Effector memory CD4-positive, alpha-beta T cell (primary cell): ENCODE measurements at regions not wholly inside any gene's neighbourhood (a gene's known extent, or its start where the extent isn't known, plus 50 kb on each side); places are given as distances from the start of the nearest gene placed in this dataset.
"Not testable (repeated sequence)": the region's sequence is repeated elsewhere in the genome, so short reads cannot be mapped to it uniquely, and the experiment has no call there.

Experiments
- DNase-seq, 3 donors: peaks; one replicate each; pipeline ENCODE4 v3.0.0-alpha.2; 2020
- H3K27ac ChIP-seq: 2 replicates; pipeline ENCODE4 v1.7.0; 2013; ENCODE audit warnings: mild to moderate bottlenecking, low read length, moderate library complexity; ENCODE audit not compliant: insufficient read depth, poor library complexity, severe bottlenecking
- H3K27me3 ChIP-seq: replicated peaks from 2 replicates; pipeline ENCODE4 v1.7.0; 2013; ENCODE audit warnings: mild to moderate bottlenecking, low read length; ENCODE audit not compliant: insufficient read depth, control insufficient read depth, poor library complexity, severe bottlenecking
- H3K36me3 ChIP-seq: 2 replicates; pipeline ENCODE4 v1.7.0; 2013; ENCODE audit warnings: mild to moderate bottlenecking, low read length, moderate library complexity; ENCODE audit not compliant: control insufficient read depth, insufficient read depth
- H3K4me1 ChIP-seq: 2 replicates; pipeline ENCODE4 v1.7.0; 2013; ENCODE audit warnings: low read length, mild to moderate bottlenecking; ENCODE audit not compliant: control insufficient read depth, insufficient read depth, poor library complexity, severe bottlenecking
- H3K4me3 ChIP-seq: 2 replicates; pipeline ENCODE4 v1.7.0; 2013; ENCODE audit warnings: low read length, low read depth, mild to moderate bottlenecking; ENCODE audit not compliant: insufficient read depth, poor library complexity, severe bottlenecking
- H3K9me3 ChIP-seq: 2 replicates; pipeline ENCODE4 v1.7.0; 2013; ENCODE audit warnings: mild to moderate bottlenecking, low read length, moderate library complexity; ENCODE audit not compliant: control insufficient read depth

DNA sequence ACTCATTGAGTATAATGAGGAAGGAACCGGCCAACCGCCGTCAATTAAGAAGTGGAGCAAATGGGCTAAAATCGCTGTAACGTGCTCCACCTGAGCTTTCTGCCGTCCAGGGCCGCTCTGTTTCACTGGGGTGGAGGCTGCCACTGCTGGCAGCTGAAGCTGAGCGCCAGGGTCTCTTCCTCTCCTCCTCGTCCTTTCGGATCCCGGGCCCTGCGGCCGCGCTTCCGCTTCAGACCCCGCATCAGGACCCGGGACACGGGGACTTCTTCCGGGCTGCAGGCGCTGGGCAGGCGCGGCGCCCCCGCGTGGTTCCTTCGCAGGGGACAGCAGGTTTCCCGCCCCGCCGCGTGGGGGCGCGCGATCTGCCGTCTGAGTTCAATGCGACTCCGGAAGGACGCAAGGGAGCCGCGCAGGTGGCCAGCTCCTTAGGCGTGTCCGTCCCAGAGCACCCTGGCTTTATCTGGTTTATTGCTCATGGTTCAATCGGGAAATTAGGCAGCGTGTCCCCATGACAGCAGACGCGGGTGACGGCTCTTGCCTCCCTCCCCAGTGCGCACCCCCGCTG is 519.8 kb downstream of the TRIML1 start:
- no peaks in the 10 kb centered on the region for H3K36me3 ChIP-seq
- H3K4me1 ChIP-seq: no peaks in the 10 kb centered on the region
- no peak overlapping the region for H3K27ac ChIP-seq
- H3K9me3 ChIP-seq: no peaks in the 10 kb centered on the region
- DNase-seq: no peak
- H3K27me3 ChIP-seq: no peaks in the 10 kb centered on the region
- H3K4me3 ChIP-seq: no peak overlapping the region

GRCh38 chr4:188660796-188661195 is 521.6 kb downstream of the TRIML1 start:
- no peak for DNase-seq
- no peaks in the 10 kb centered on the region for H3K27me3 ChIP-seq
- no peaks in the 10 kb centered on the region for H3K36me3 ChIP-seq
- no peaks in the 10 kb centered on the region for H3K9me3 ChIP-seq
- no peak overlapping the region for H3K4me3 ChIP-seq
- H3K4me1 ChIP-seq: no peaks in the 10 kb centered on the region
- H3K27ac ChIP-seq: no peak overlapping the region

- Histone ChIP-seq H3K9me3 (no peaks in the 10 kb centered on the region), H3K27ac (no peak overlapping the region), H3K27me3 (no peaks in the 10 kb centered on the region), H3K36me3 (no peaks in the 10 kb centered on the region), H3K4me1 (no peaks in the 10 kb centered on the region), H3K4me3 (no peak overlapping the region)
- DNase-seq: no peak
These were observed 522.3 kb downstream of the TRIML1 start for GRCh38 chr4:188661502-188661901.

- no peaks in the 10 kb centered on the region for H3K9me3 ChIP-seq
- no peaks in the 10 kb centered on the region for H3K27me3 ChIP-seq
- no peak for DNase-seq
- no peak overlapping the region for H3K4me3 ChIP-seq
- H3K36me3 ChIP-seq: no peaks in the 10 kb centered on the region
- H3K27ac ChIP-seq: no peak overlapping the region
- H3K4me1 ChIP-seq: no peaks in the 10 kb centered on the region
These were observed 524.1 kb downstream of the TRIML1 start for GRCh38 chr4:188663369-188663768.

- Histone ChIP-seq H3K4me3 (no peak overlapping the region), H3K9me3 (peaks cover 6% of the 10 kb centered on the region), H3K4me1 (no peaks in the 10 kb centered on the region), H3K27me3 (no peaks in the 10 kb centered on the region), H3K27ac (no peak overlapping the region), H3K36me3 (no peaks in the 10 kb centered on the region)
- no peak for DNase-seq
These were observed 526.5 kb downstream of the TRIML1 start for GRCh38 chr4:188665491-188666457.

GRCh38 chr4:188678691-188679090 is 539.5 kb downstream of the TRIML1 start:
- H3K4me1 ChIP-seq, H3K4me3 ChIP-seq, DNase-seq: not testable (repeated sequence)

DNA sequence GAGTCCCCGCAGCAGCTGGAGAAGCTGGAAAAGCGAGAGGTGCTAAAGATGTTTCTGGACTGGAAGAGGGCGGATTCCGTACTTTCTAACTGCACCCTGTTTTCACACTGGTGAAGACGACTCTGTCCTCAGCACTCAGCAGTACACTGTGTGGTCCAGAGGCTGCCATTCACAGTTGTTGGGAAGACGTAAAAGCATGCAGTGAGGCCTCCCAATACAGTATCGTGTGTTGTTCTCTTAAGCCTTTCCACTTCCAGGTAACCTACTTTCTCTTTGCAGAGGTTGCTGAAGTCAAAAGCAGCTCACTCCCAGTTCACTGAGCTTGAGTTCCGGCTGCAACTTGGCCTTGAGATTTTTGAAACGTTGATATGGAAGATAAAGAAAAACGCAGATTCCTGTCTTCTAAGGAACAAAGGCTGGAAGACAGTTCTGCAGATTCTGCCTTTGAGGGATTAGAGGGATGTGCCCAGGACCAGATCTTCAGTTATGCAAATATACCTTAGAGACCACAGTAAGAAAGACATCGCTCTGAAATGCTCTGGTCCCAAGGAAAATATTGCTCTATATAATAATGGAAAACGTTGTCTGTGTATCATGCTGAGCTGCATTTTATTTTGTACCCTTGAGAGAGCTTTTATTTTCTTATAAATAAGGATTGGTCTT is 540.9 kb downstream of the TRIML1 start:
- H3K27ac ChIP-seq: no peak overlapping the region
- no peaks in the 10 kb centered on the region for H3K27me3 ChIP-seq
- DNase-seq: no peak
- no peaks in the 10 kb centered on the region for H3K9me3 ChIP-seq
- no peaks in the 10 kb centered on the region for H3K36me3 ChIP-seq
- no peaks in the 10 kb centered on the region for H3K4me1 ChIP-seq
- H3K4me3 ChIP-seq: no peak overlapping the region

More at GRCh38 chr4:188678691-188679090, 539.5 kb downstream of the TRIML1 start:
- H3K27me3 ChIP-seq, H3K9me3 ChIP-seq, H3K27ac ChIP-seq, H3K36me3 ChIP-seq: not testable (repeated sequence)

GRCh38 chr4:188680667-188681063 is 541.4 kb downstream of the TRIML1 start:
- no peaks in the 10 kb centered on the region for H3K4me1 ChIP-seq
- no peak overlapping the region for H3K4me3 ChIP-seq
- no peaks in the 10 kb centered on the region for H3K27me3 ChIP-seq
- H3K9me3 ChIP-seq: no peaks in the 10 kb centered on the region
- H3K27ac ChIP-seq: no peak overlapping the region
- no peaks in the 10 kb centered on the region for H3K36me3 ChIP-seq
- DNase-seq: no peak

GRCh38 chr4:188682321-188682720 is 543.1 kb downstream of the TRIML1 start:
- no peak overlapping the region for H3K27ac ChIP-seq
- no peaks in the 10 kb centered on the region for H3K27me3 ChIP-seq
- H3K36me3 ChIP-seq: no peaks in the 10 kb centered on the region
- no peaks in the 10 kb centered on the region for H3K9me3 ChIP-seq
- no peaks in the 10 kb centered on the region for H3K4me1 ChIP-seq
- no peak for DNase-seq
- H3K4me3 ChIP-seq: no peak overlapping the region

- no peak overlapping the region for H3K27ac ChIP-seq
- no peak overlapping the region for H3K4me3 ChIP-seq
- H3K9me3 ChIP-seq: no peaks in the 10 kb centered on the region
- DNase-seq: no peak
- no peaks in the 10 kb centered on the region for H3K4me1 ChIP-seq
- H3K36me3 ChIP-seq: no peaks in the 10 kb centered on the region
- no peaks in the 10 kb centered on the region for H3K27me3 ChIP-seq
These were observed 544.3 kb downstream of the TRIML1 start for GRCh38 chr4:188683571-188683970.
